ENCODE measurements at regions not wholly inside any gene's neighbourhood (a gene's known extent, or its start where the extent isn't known, plus 50 kb on each side); places are given as distances from the start of the nearest gene placed in this dataset.

- Histone ChIP-seq H3K9me3 (ENCODE audit: control insufficient read depth, insufficient read depth, low read length) (no peaks in the 10 kb centered on the region), H3K9ac (ENCODE audit: low read depth, low read length) (no peak overlapping the region), H3K4me1 (ENCODE audit: insufficient read depth, low read length) (no peaks in the 10 kb centered on the region), H3K36me3 (ENCODE audit: insufficient read depth, low read length) (no peaks in the 10 kb centered on the region)
These were observed 104.6 kb upstream of the IPO5 start for GRCh38 chr13:97848886-97849285.

GRCh38 chr13:97849305-97849704, 104.2 kb upstream of the IPO5 start:
- H3K4me1 ChIP-seq (ENCODE audit: insufficient read depth, low read length): no peaks in the 10 kb centered on the region
- H3K9me3 ChIP-seq (ENCODE audit: control insufficient read depth, insufficient read depth, low read length): no peaks in the 10 kb centered on the region
- no peak overlapping the region for H3K9ac ChIP-seq (ENCODE audit: low read depth, low read length)
- H3K36me3 ChIP-seq (ENCODE audit: insufficient read depth, low read length): no peaks in the 10 kb centered on the region

GRCh38 chr13:97851269-97851668, 102.2 kb upstream of the IPO5 start:
- Histone ChIP-seq H3K4me1 (ENCODE audit: insufficient read depth, low read length) (peaks cover 7% of the 10 kb centered on the region; the same call in 1 of the 2 replicates), H3K9ac (ENCODE audit: low read depth, low read length) (no peak overlapping the region), H3K36me3 (ENCODE audit: insufficient read depth, low read length) (no peaks in the 10 kb centered on the region), H3K9me3 (ENCODE audit: control insufficient read depth, insufficient read depth, low read length) (no peaks in the 10 kb centered on the region)

- H3K9ac ChIP-seq (ENCODE audit: low read depth, low read length): no peak overlapping the region
- H3K4me1 ChIP-seq (ENCODE audit: insufficient read depth, low read length): peaks cover 8% of the 10 kb centered on the region; the same call in 1 of the 2 replicates
- no peaks in the 10 kb centered on the region for H3K36me3 ChIP-seq (ENCODE audit: insufficient read depth, low read length)
- no peaks in the 10 kb centered on the region for H3K9me3 ChIP-seq (ENCODE audit: control insufficient read depth, insufficient read depth, low read length)
These were observed 101.1 kb upstream of the IPO5 start for GRCh38 chr13:97852181-97852874.

- Histone ChIP-seq H3K9me3 (ENCODE audit: control insufficient read depth, insufficient read depth, low read length) (no peaks in the 10 kb centered on the region), H3K36me3 (ENCODE audit: insufficient read depth, low read length) (no peaks in the 10 kb centered on the region), H3K9ac (ENCODE audit: low read depth, low read length) (no peak overlapping the region), H3K4me1 (ENCODE audit: insufficient read depth, low read length) (peaks cover 8% of the 10 kb centered on the region; the same call in 1 of the 2 replicates)
These were observed 99.9 kb upstream of the IPO5 start for GRCh38 chr13:97853550-97853949.

- H3K9me3 ChIP-seq (ENCODE audit: control insufficient read depth, insufficient read depth, low read length): no peaks in the 10 kb centered on the region
- no peaks in the 10 kb centered on the region for H3K36me3 ChIP-seq (ENCODE audit: insufficient read depth, low read length)
- H3K9ac ChIP-seq (ENCODE audit: low read depth, low read length): 0 out of 2 replicates have a peak overlapping the region, but pooled peaks have one; percentile 4
- peaks cover 8% of the 10 kb centered on the region; the same call in 1 of the 2 replicates for H3K4me1 ChIP-seq (ENCODE audit: insufficient read depth, low read length)
These were observed 97.7 kb upstream of the IPO5 start for GRCh38 chr13:97855570-97856303.

GRCh38 chr13:97856304-97856675, 97.2 kb upstream of the IPO5 start:
- Histone ChIP-seq H3K9me3 (ENCODE audit: control insufficient read depth, insufficient read depth, low read length) (no peaks in the 10 kb centered on the region), H3K9ac (ENCODE audit: low read depth, low read length) (no peak overlapping the region), H3K4me1 (ENCODE audit: insufficient read depth, low read length) (peaks cover 8% of the 10 kb centered on the region; the same call in 1 of the 2 replicates), H3K36me3 (ENCODE audit: insufficient read depth, low read length) (no peaks in the 10 kb centered on the region)

- Histone ChIP-seq H3K4me1 (ENCODE audit: insufficient read depth, low read length) (peaks cover 8% of the 10 kb centered on the region; the same call in 1 of the 2 replicates), H3K9me3 (ENCODE audit: control insufficient read depth, insufficient read depth, low read length) (no peaks in the 10 kb centered on the region), H3K9ac (ENCODE audit: low read depth, low read length) (no peak overlapping the region), H3K36me3 (ENCODE audit: insufficient read depth, low read length) (no peaks in the 10 kb centered on the region)
These were observed 95.3 kb upstream of the IPO5 start for GRCh38 chr13:97858161-97858560.

GRCh38 chr13:97866346-97866745, 87.1 kb upstream of the IPO5 start:
- H3K9me3 ChIP-seq (ENCODE audit: control insufficient read depth, insufficient read depth, low read length): no peaks in the 10 kb centered on the region
- no peaks in the 10 kb centered on the region for H3K36me3 ChIP-seq (ENCODE audit: insufficient read depth, low read length)
- no peaks in the 10 kb centered on the region for H3K4me1 ChIP-seq (ENCODE audit: insufficient read depth, low read length)
- no peak overlapping the region for H3K9ac ChIP-seq (ENCODE audit: low read depth, low read length)

- H3K36me3 ChIP-seq (ENCODE audit: insufficient read depth, low read length): no peaks in the 10 kb centered on the region
- no peak overlapping the region for H3K9ac ChIP-seq (ENCODE audit: low read depth, low read length)
- no peaks in the 10 kb centered on the region for H3K4me1 ChIP-seq (ENCODE audit: insufficient read depth, low read length)
- H3K9me3 ChIP-seq (ENCODE audit: control insufficient read depth, insufficient read depth, low read length): no peaks in the 10 kb centered on the region
These were observed 86.7 kb upstream of the IPO5 start for GRCh38 chr13:97866751-97867150.

- no peak overlapping the region for H3K9ac ChIP-seq (ENCODE audit: low read depth, low read length)
- H3K36me3 ChIP-seq (ENCODE audit: insufficient read depth, low read length): no peaks in the 10 kb centered on the region
- H3K4me1 ChIP-seq (ENCODE audit: insufficient read depth, low read length): peaks cover 5% of the 10 kb centered on the region; the same call in 1 of the 2 replicates
- no peaks in the 10 kb centered on the region for H3K9me3 ChIP-seq (ENCODE audit: control insufficient read depth, insufficient read depth, low read length)
These were observed 80.1 kb upstream of the IPO5 start for GRCh38 chr13:97873398-97873797.

GRCh38 chr13:97875218-97875617, 78.3 kb upstream of the IPO5 start:
- Histone ChIP-seq H3K4me1 (ENCODE audit: insufficient read depth, low read length) (peaks cover 17% of the 10 kb centered on the region), H3K36me3 (ENCODE audit: insufficient read depth, low read length) (no peaks in the 10 kb centered on the region), H3K9me3 (ENCODE audit: control insufficient read depth, insufficient read depth, low read length) (no peaks in the 10 kb centered on the region), H3K9ac (ENCODE audit: low read depth, low read length) (peak overlapping the region; percentile 54; the same call in 1 of the 2 replicates)

GRCh38 chr13:97875911-97876310, 77.6 kb upstream of the IPO5 start:
- H3K36me3 ChIP-seq (ENCODE audit: insufficient read depth, low read length): no peaks in the 10 kb centered on the region
- H3K9ac ChIP-seq (ENCODE audit: low read depth, low read length): no peak overlapping the region
- H3K9me3 ChIP-seq (ENCODE audit: control insufficient read depth, insufficient read depth, low read length): no peaks in the 10 kb centered on the region
- peaks cover 17% of the 10 kb centered on the region for H3K4me1 ChIP-seq (ENCODE audit: insufficient read depth, low read length)

GRCh38 chr13:97878431-97879375, 74.8 kb upstream of the IPO5 start:
- H3K4me1 ChIP-seq (ENCODE audit: insufficient read depth, low read length): peaks cover 17% of the 10 kb centered on the region
- no peaks in the 10 kb centered on the region for H3K9me3 ChIP-seq (ENCODE audit: control insufficient read depth, insufficient read depth, low read length)
- H3K36me3 ChIP-seq (ENCODE audit: insufficient read depth, low read length): no peaks in the 10 kb centered on the region
- no peak overlapping the region for H3K9ac ChIP-seq (ENCODE audit: low read depth, low read length)
